ENCODE measurements at regions not wholly inside any gene's neighbourhood (a gene's known extent, or its start where the extent isn't known, plus 50 kb on each side); places are given as distances from the start of the nearest gene placed in this dataset.
"Not testable (repeated sequence)": the region's sequence is repeated elsewhere in the genome, so short reads cannot be mapped to it uniquely, and the experiment has no call there.

DNA sequence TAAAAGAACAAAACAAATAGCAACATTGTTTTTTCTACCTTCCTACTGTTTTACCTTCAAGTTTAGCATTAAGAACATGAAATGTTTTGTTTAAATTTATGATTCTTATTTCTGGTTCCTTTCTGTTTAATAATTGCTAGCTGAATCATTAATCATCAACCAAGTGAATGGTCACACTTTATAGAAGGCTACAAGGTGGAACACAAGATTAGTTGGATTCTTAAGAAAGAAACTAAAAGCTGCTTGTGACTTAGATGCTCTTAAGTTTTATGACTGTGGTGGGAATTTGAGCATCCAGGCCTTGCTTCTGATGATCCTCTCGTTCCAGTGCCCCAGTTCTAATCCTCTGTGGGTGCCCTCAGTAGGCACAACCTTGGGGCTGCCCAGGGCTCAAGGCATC lies 947.5 kb upstream of the DEFB115 start:
- TF ChIP-seq POLR2A (IDR thresholded peaks at IDR 0.05) = not testable (repeated sequence)
- TF ChIP-seq, protein P1, sequence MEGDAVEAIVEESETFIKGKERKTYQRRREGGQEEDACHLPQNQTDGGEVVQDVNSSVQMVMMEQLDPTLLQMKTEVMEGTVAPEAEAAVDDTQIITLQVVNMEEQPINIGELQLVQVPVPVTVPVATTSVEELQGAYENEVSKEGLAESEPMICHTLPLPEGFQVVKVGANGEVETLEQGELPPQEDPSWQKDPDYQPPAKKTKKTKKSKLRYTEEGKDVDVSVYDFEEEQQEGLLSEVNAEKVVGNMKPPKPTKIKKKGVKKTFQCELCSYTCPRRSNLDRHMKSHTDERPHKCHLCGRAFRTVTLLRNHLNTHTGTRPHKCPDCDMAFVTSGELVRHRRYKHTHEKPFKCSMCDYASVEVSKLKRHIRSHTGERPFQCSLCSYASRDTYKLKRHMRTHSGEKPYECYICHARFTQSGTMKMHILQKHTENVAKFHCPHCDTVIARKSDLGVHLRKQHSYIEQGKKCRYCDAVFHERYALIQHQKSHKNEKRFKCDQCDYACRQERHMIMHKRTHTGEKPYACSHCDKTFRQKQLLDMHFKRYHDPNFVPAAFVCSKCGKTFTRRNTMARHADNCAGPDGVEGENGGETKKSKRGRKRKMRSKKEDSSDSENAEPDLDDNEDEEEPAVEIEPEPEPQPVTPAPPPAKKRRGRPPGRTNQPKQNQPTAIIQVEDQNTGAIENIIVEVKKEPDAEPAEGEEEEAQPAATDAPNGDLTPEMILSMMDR (IDR thresholded peaks at IDR 0.05 in 8 of 11, conservative IDR thresholded peaks at IDR 0.05 in 3 of 11) = not testable (repeated sequence)

All from spleen (tissue), 7 donors.